H9 (cell line): ENCODE measurements at regions not wholly inside any gene's neighbourhood (a gene's known extent, or its start where the extent isn't known, plus 50 kb on each side); places are given as distances from the start of the nearest gene placed in this dataset.

Experiments
- DNase-seq: peaks from one replicate; pipeline ENCODE4 v3.0.0-alpha.2; 2017
- H2AFZ ChIP-seq: one replicate; pipeline ENCODE4 v1.6.1; 2013; ENCODE audit warnings: mild to moderate bottlenecking, low read length, control low read depth, moderate library complexity
- H2AK5ac ChIP-seq: 2 replicates; pipeline ENCODE4 v1.6.1; 2013; ENCODE audit warnings: low read length, control low read depth, mixed read lengths; ENCODE audit not compliant: insufficient read length
- H2BK120ac ChIP-seq: one replicate; pipeline ENCODE4 v1.6.1; 2013; ENCODE audit warnings: low read depth, mild to moderate bottlenecking, low read length, control low read depth, inconsistent platforms; ENCODE audit not compliant: poor library complexity, severe bottlenecking
- H2BK12ac ChIP-seq: 2 replicates; pipeline ENCODE4 v1.6.1; 2013; ENCODE audit warnings: low read length, control low read depth, mixed read lengths, low read depth; ENCODE audit not compliant: insufficient read length
- H2BK15ac ChIP-seq: 2 replicates; pipeline ENCODE4 v1.6.1; 2013; ENCODE audit warnings: low read depth, low read length, control low read depth
- H2BK20ac ChIP-seq: one replicate; pipeline ENCODE4 v1.6.1; 2013; ENCODE audit warnings: low read depth, mild to moderate bottlenecking, low read length, control low read depth, inconsistent platforms; ENCODE audit not compliant: poor library complexity, severe bottlenecking
- H2BK5ac ChIP-seq: 2 replicates; pipeline ENCODE4 v1.6.1; 2013; ENCODE audit warnings: low read length, control low read depth, mixed read lengths; ENCODE audit not compliant: insufficient read length
- H3K14ac ChIP-seq: 2 replicates; pipeline ENCODE4 v1.6.1; 2013; ENCODE audit warnings: low read length, control low read depth; ENCODE audit not compliant: insufficient read depth
- H3K18ac ChIP-seq: 2 replicates; pipeline ENCODE4 v1.6.1; 2013; ENCODE audit warnings: low read depth, mild to moderate bottlenecking, mixed read lengths, low read length, control low read depth; ENCODE audit not compliant: insufficient read length
- H3K23ac ChIP-seq: 2 replicates; pipeline ENCODE4 v1.6.1; 2013; ENCODE audit warnings: low read length, control low read depth, mixed read lengths, low read depth; ENCODE audit not compliant: insufficient read length
- H3K23me2 ChIP-seq: 2 replicates; pipeline ENCODE4 v1.6.1; 2013; ENCODE audit warnings: low read depth, mild to moderate bottlenecking, mixed read lengths, low read length, control low read depth; ENCODE audit not compliant: insufficient read length, poor library complexity, severe bottlenecking
- H3K27ac ChIP-seq: 2 replicates; pipeline ENCODE4 v1.5.1; 2013; ENCODE audit warnings: low read length, control low read depth, mixed read lengths, low read depth; ENCODE audit not compliant: insufficient read length
- H3K27me3 ChIP-seq: 2 replicates; pipeline ENCODE4 v1.6.1; 2013; ENCODE audit warnings: low read length, control low read depth, inconsistent platforms; ENCODE audit not compliant: insufficient read depth
- H3K4ac ChIP-seq: 2 replicates; pipeline ENCODE4 v1.6.1; 2013; ENCODE audit warnings: low read depth, mild to moderate bottlenecking, control low read depth, inconsistent platforms, low read length, moderate library complexity
- H3K4me1 ChIP-seq: 2 replicates; pipeline ENCODE4 v1.6.1; 2013; ENCODE audit warnings: low read length, control low read depth, inconsistent platforms; ENCODE audit not compliant: insufficient read depth
- H3K4me2 ChIP-seq: 2 replicates; pipeline ENCODE4 v1.6.1; 2013; ENCODE audit warnings: low read length, control low read depth, mixed read lengths; ENCODE audit not compliant: insufficient read length, insufficient read depth
- H3K56ac ChIP-seq: 2 replicates; pipeline ENCODE4 v1.6.1; 2013; ENCODE audit warnings: low read depth, mild to moderate bottlenecking, mixed read lengths, low read length, control low read depth; ENCODE audit not compliant: insufficient read length
- H3K79me1 ChIP-seq: 2 replicates; pipeline ENCODE4 v1.6.1; 2013; ENCODE audit warnings: low read depth, mild to moderate bottlenecking, moderate library complexity, low read length, control low read depth, inconsistent platforms; ENCODE audit not compliant: insufficient read depth, poor library complexity, severe bottlenecking
- H3K79me2 ChIP-seq: 2 replicates; pipeline ENCODE4 v1.6.1; 2013; ENCODE audit warnings: low read length, control low read depth, inconsistent platforms; ENCODE audit not compliant: insufficient read depth
- H3K9ac ChIP-seq: 2 replicates; pipeline ENCODE4 v1.6.1; 2013; ENCODE audit warnings: low read length, control low read depth, mixed read lengths; ENCODE audit not compliant: insufficient read length; ENCODE audit errors: extremely low read depth
- H3K9me3 ChIP-seq: one replicate; pipeline ENCODE4 v1.6.1; 2013; ENCODE audit warnings: low read depth, low read length, inconsistent platforms; ENCODE audit not compliant: control insufficient read depth
- H3T11ph ChIP-seq: one replicate; pipeline ENCODE4 v1.6.1; 2013; ENCODE audit warnings: mild to moderate bottlenecking, low read length, control low read depth, inconsistent platforms
- H4K20me1 ChIP-seq: one replicate; pipeline ENCODE4 v1.6.1; 2013; ENCODE audit not compliant: control insufficient read depth, insufficient read length, insufficient read depth
- H4K5ac ChIP-seq: 2 replicates; pipeline ENCODE4 v1.6.1; 2013; ENCODE audit warnings: low read depth, mild to moderate bottlenecking, mixed read lengths, low read length, control low read depth; ENCODE audit not compliant: insufficient read length
- H4K8ac ChIP-seq: replicated peaks from 2 replicates; pipeline ENCODE4 v1.6.1; 2013; ENCODE audit warnings: low read length, control low read depth, mixed read lengths, low read depth; ENCODE audit not compliant: insufficient read length
- H4K91ac ChIP-seq: 2 replicates; pipeline ENCODE4 v1.6.1; 2013; ENCODE audit warnings: low read depth, mild to moderate bottlenecking, moderate library complexity, mixed read lengths, low read length, control low read depth; ENCODE audit not compliant: insufficient read length
- H3K27ac Mint-ChIP-seq, 3 experiments: 2 replicates in 2 of 3; 3 replicates in 1 of 3; pipeline ENCODE4 v1.8.0; 2020 to 2021; ENCODE audit warnings: mixed read lengths in 3 of 3, mild to moderate bottlenecking in 1 of 3, moderate library complexity in 1 of 3
- H3K27me3 Mint-ChIP-seq: 2 replicates; pipeline ENCODE4 v1.8.0; 2021; ENCODE audit warnings: low read depth, mild to moderate bottlenecking, moderate library complexity, mixed read lengths
- H3K36me3 Mint-ChIP-seq, 3 experiments: 2 replicates in 2 of 3; 3 replicates in 1 of 3; pipeline ENCODE4 v1.8.0; 2020 to 2021; ENCODE audit warnings: low read depth in 3 of 3, mixed read lengths in 3 of 3; ENCODE audit not compliant: insufficient read depth in 1 of 3
- H3K4me1 Mint-ChIP-seq, 2 experiments: 2 replicates each; pipeline ENCODE4 v1.8.0; 2020; ENCODE audit warnings: mixed read lengths in 2 of 2
- H3K4me3 Mint-ChIP-seq, 2 experiments: 2 replicates in 1 of 2; 3 replicates in 1 of 2; pipeline ENCODE4 v1.8.0; 2020 to 2021; ENCODE audit warnings: mild to moderate bottlenecking in 2 of 2, mixed read lengths in 2 of 2, moderate library complexity in 1 of 2
- H3K9me3 Mint-ChIP-seq, 2 experiments: 2 replicates in 1 of 2; 3 replicates in 1 of 2; pipeline ENCODE4 v1.8.0; 2020; ENCODE audit warnings: mild to moderate bottlenecking in 2 of 2, mixed read lengths in 2 of 2, moderate library complexity in 1 of 2
- WGBS: extraction: QIAGEN DNeasy Blood & Tissue Kit; methylation state at CpG from one replicate; pipeline ENCODE4 v1.1.7; 2013; ENCODE audit warnings: missing lambda C conversion rate, low lambda C conversion rate, mixed read lengths; ENCODE audit not compliant: insufficient read length; ENCODE audit errors: extremely low coverage; 5-methylcytosine and 5-hydroxymethylcytosine counted together
- TF ChIP-seq, protein P1 (sequence below): fragments of 200-600 bp; sonication (generic); conservative IDR thresholded peaks from 3 replicates; pipeline ENCODE4 v1.8.0; 2021; ENCODE audit warnings: antibody characterized with exemption, mild to moderate bottlenecking

DNA sequence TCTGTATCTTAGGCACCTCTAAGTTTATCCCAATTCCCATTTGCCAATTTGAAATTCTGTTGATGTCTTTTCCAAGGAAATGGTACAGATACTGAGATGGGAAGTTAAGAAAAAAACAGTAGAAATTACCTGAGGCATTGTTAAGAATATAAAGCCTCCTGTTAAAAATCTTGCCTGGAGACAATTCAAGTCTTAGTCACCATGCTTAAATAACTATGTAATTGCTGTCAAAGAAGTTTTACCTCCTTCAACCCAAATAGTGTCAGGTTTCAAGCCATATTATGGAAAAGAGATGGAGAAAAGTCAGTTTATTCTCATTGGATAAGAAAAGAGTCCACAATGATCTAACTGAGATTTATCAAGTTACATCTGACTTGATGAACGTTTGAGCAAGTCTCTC is 974.7 kb downstream of the GALC start:
- Histone ChIP-seq H3K18ac (no peak overlapping the region), H3K27ac (no peak overlapping the region), H3K14ac (no peak overlapping the region), H4K8ac (no peak overlapping the region), H3K23ac (no peak overlapping the region), H3K9me3 (no peaks in the 10 kb centered on the region), H3K4ac (no peak overlapping the region), H2BK5ac (no peak overlapping the region), H4K20me1 (no peaks in the 10 kb centered on the region), H3T11ph (no peak overlapping the region), H3K56ac (no peak overlapping the region), H2AFZ (no peak overlapping the region), H3K9ac (no peak overlapping the region), H4K5ac (no peak overlapping the region), H2BK120ac (no peak overlapping the region), H2BK20ac (no peak overlapping the region), H2AK5ac (no peak overlapping the region), H3K4me2 (no peak overlapping the region), H3K23me2 (no peaks in the 10 kb centered on the region), H3K27me3 (no peaks in the 10 kb centered on the region), H3K4me1 (no peaks in the 10 kb centered on the region; the same call in 1 of the 2 replicates), H4K91ac (no peak overlapping the region), H3K79me1 (no peaks in the 10 kb centered on the region), H3K79me2 (no peaks in the 10 kb centered on the region), H2BK12ac (no peak overlapping the region), H2BK15ac (no peak overlapping the region)
- TF ChIP-seq, protein P1, sequence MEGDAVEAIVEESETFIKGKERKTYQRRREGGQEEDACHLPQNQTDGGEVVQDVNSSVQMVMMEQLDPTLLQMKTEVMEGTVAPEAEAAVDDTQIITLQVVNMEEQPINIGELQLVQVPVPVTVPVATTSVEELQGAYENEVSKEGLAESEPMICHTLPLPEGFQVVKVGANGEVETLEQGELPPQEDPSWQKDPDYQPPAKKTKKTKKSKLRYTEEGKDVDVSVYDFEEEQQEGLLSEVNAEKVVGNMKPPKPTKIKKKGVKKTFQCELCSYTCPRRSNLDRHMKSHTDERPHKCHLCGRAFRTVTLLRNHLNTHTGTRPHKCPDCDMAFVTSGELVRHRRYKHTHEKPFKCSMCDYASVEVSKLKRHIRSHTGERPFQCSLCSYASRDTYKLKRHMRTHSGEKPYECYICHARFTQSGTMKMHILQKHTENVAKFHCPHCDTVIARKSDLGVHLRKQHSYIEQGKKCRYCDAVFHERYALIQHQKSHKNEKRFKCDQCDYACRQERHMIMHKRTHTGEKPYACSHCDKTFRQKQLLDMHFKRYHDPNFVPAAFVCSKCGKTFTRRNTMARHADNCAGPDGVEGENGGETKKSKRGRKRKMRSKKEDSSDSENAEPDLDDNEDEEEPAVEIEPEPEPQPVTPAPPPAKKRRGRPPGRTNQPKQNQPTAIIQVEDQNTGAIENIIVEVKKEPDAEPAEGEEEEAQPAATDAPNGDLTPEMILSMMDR: no peak
- Mint-ChIP-seq H3K27ac (no peak overlapping the region), H3K4me1 (peaks cover 0 to 14% of the 10 kb centered on the region in 2 experiments; a peak in 2 of 4 replicates), H3K4me3 (no peak overlapping the region), H3K9me3 (peaks cover 3 to 7% of the 10 kb centered on the region in 2 experiments; a peak in 3 of 5 replicates), H3K36me3 (no peaks in the 10 kb centered on the region), H3K27me3 (peaks cover 47% of the 10 kb centered on the region)
- no peak for DNase-seq
- no CpG with 5 or more reads among the region's 1 CpG for WGBS
